NCI-H2171 treated with DMSO at 0.1 percent for 48 hours (cell line): ENCODE measurements at regions not wholly inside any gene's neighbourhood (a gene's known extent, or its start where the extent isn't known, plus 50 kb on each side); places are given as distances from the start of the nearest gene placed in this dataset.

Experiments used
- DNase-seq: peaks from one replicate; lab custom pipeline; 2025; lab: John Stamatoyannopoulos, UW

- no peak for DNase-seq
Measured at GRCh38 chr7:98464558-98464940, 63.7 kb upstream of the BAIAP2L1 start.

- no peak for DNase-seq
Measured at GRCh38 chr7:98463837-98464557, 63.1 kb upstream of the BAIAP2L1 start.

GRCh38 chr7:98462911-98463633 is 62.2 kb upstream of the BAIAP2L1 start:
- no peak for DNase-seq

- DNase-seq = no peak
Measured at GRCh38 chr7:98460902-98461301, 60.0 kb upstream of the BAIAP2L1 start.

- DNase-seq = no peak
Measured at GRCh38 chr7:98459529-98459928, 58.6 kb upstream of the BAIAP2L1 start.

GRCh38 chr7:98458090-98458875 is 57.4 kb upstream of the BAIAP2L1 start:
- DNase-seq = no peak

- no peak for DNase-seq
Measured at GRCh38 chr7:98456866-98457265, 56.0 kb upstream of the BAIAP2L1 start.

- no peak for DNase-seq
Measured at GRCh38 chr7:98452791-98453190, 51.9 kb upstream of the BAIAP2L1 start.
